Smooth muscle cell (in vitro differentiated cells): ENCODE measurements at regions not wholly inside any gene's neighbourhood (a gene's known extent, or its start where the extent isn't known, plus 50 kb on each side); places are given as distances from the start of the nearest gene placed in this dataset.

ENCODE experiments used
- DNase-seq: peaks from one replicate; lab custom pipeline; 2025; ENCODE audit not compliant: unreplicated experiment; lab: John Stamatoyannopoulos, UW
- H2AFZ ChIP-seq: fragments of 200-600 bp; sonication (generic); 2 replicates; pipeline ENCODE4 v1.6.0; 2016; ENCODE audit warnings: antibody characterized with exemption, low read depth, mild to moderate bottlenecking
- H3F3A ChIP-seq: fragments of 200-600 bp; sonication (generic); 2 replicates; pipeline ENCODE4 v1.6.0; 2017; ENCODE audit warnings: antibody characterized with exemption, low read depth
- H3K27ac ChIP-seq: fragments of 200-600 bp; sonication (generic); 2 replicates; pipeline ENCODE4 v1.5.1; 2016; ENCODE audit warnings: low read depth, mild to moderate bottlenecking
- H3K27me3 ChIP-seq: fragments of 200-600 bp; sonication (generic); 2 replicates; pipeline ENCODE4 v1.6.1; 2016; ENCODE audit warnings: low read depth, mild to moderate bottlenecking
- H3K36me3 ChIP-seq: fragments of 200-600 bp; sonication (generic); 2 replicates; pipeline ENCODE4 v1.5.1; 2016; ENCODE audit warnings: low read depth
- H3K4me1 ChIP-seq: fragments of 200-600 bp; sonication (generic); 2 replicates; pipeline ENCODE4 v1.5.1; 2016; ENCODE audit warnings: low read depth
- H3K4me2 ChIP-seq: fragments of 200-600 bp; sonication (generic); 2 replicates; pipeline ENCODE4 v1.6.0; 2016; ENCODE audit warnings: mild to moderate bottlenecking
- H3K4me3 ChIP-seq: fragments of 200-600 bp; sonication (generic); 2 replicates; pipeline ENCODE4 v1.5.1; 2016; ENCODE audit warnings: mild to moderate bottlenecking
- H3K79me2 ChIP-seq: fragments of 200-600 bp; sonication (generic); 2 replicates; pipeline ENCODE4 v1.6.0; 2016; ENCODE audit warnings: low read depth, mild to moderate bottlenecking
- H3K9ac ChIP-seq: fragments of 200-600 bp; sonication (generic); 2 replicates; pipeline ENCODE4 v1.6.0; 2016; ENCODE audit warnings: low read depth
- H3K9me3 ChIP-seq: fragments of 200-600 bp; sonication (generic); replicated peaks from 2 replicates; pipeline ENCODE4 v1.5.1; 2016; ENCODE audit warnings: low read depth
- H4K20me1 ChIP-seq: fragments of 200-600 bp; sonication (generic); 2 replicates; pipeline ENCODE4 v1.6.0; 2016; ENCODE audit warnings: low read depth
- WGBS: methylation state at CpG from one replicate; pipeline ENCODE4 v1.1.7; 2016; ENCODE audit warnings: low lambda C conversion rate; 5-methylcytosine and 5-hydroxymethylcytosine counted together
- TF ChIP-seq, protein P1 (sequence below): fragments of 200-600 bp; sonication (generic); IDR thresholded peaks from 2 replicates; pipeline ENCODE4 v1.5.1; 2017; ENCODE audit warnings: borderline replicate concordance, mild to moderate bottlenecking, antibody characterized with exemption; ENCODE audit not compliant: insufficient read depth, poor library complexity, severe bottlenecking

DNA sequence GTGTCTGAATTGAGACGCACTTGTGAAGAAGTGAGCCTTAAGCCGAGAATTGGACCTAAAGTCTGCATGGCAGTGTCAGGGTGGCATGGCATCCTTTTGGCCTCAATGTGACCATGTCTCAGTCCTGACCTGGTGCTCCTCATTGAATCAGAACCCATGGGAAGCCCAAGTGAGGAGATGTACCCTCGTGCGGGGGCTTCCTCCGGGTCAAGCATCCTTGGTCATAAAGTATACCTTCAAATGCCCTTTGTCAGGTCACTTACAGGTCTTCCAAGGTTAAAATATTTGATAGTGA, 202.2 kb downstream of the GADD45G start:
- Histone ChIP-seq H2AFZ (no peak overlapping the region), H3K9ac (peak overlapping the region; percentile 53), H3K27me3 (no peaks in the 10 kb centered on the region), H3K4me2 (peak overlapping the region; percentile 20), H3K79me2 (no peaks in the 10 kb centered on the region), H3F3A (peaks cover 15% of the 10 kb centered on the region), H3K36me3 (no peaks in the 10 kb centered on the region), H3K27ac (peak overlapping the region; percentile 90), H3K4me1 (no peaks in the 10 kb centered on the region), H4K20me1 (no peaks in the 10 kb centered on the region), H3K4me3 (no peak overlapping the region), H3K9me3 (no peaks in the 10 kb centered on the region)
- TF ChIP-seq, protein P1, sequence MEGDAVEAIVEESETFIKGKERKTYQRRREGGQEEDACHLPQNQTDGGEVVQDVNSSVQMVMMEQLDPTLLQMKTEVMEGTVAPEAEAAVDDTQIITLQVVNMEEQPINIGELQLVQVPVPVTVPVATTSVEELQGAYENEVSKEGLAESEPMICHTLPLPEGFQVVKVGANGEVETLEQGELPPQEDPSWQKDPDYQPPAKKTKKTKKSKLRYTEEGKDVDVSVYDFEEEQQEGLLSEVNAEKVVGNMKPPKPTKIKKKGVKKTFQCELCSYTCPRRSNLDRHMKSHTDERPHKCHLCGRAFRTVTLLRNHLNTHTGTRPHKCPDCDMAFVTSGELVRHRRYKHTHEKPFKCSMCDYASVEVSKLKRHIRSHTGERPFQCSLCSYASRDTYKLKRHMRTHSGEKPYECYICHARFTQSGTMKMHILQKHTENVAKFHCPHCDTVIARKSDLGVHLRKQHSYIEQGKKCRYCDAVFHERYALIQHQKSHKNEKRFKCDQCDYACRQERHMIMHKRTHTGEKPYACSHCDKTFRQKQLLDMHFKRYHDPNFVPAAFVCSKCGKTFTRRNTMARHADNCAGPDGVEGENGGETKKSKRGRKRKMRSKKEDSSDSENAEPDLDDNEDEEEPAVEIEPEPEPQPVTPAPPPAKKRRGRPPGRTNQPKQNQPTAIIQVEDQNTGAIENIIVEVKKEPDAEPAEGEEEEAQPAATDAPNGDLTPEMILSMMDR = no peak
- 84% methylated on average over 5 of the region's 5 CpGs for WGBS
- no peak for DNase-seq

DNA sequence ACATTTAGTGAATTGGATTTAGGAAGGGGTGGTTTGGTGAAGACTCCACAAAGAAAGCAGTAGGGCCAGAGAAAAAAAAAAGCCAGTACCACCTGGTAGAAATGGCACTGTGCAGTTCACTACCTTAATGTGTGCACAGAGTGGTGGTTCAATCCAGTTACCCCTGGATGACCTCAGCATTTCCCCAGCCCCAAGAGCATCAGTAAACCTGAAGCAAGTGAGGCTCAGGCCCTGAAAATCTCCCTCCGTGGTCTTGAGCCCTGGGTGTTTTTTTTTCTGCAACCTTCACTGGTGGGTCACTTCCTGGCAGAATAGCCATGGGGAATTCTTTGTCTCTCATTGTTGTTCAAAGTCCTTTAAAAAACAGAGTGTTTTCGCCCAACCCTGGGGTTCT, 202.9 kb downstream of the GADD45G start:
- no peaks in the 10 kb centered on the region for H3K36me3 ChIP-seq
- 66% methylated on average over 2 of the region's 2 CpGs for WGBS

DNA sequence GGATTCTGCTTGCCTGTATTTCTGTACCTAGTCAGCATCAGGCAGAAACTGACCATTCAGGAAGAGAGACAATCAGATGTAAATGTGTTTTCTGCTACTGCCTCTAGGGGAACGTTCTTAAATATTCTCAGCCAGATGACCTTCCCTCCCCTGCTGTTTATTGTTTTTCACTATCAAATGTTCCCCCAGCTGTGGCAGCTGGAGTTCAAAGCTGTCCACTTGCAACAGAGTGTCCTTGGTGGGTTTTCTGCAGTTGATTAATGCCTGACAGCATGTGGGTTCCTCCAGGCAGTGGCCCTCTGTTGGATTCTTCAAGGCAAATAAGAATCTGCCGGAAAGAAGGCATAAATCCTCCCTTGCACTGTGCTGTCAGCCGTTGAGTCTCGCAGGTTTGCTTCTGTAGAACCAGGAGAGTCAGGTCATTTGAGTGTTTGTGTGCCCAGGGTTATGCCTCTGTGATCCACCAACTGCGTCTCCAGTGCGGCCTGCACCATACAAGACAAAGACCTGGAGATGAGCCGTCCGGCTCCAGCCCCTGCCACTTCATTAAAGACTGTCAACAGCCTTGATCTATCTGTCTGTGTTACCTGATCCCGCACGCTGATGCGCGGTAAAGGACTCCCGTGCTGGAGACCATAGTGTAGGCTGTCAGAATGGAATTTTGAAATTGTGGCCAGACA, 203.4 kb downstream of the GADD45G start:
- no peak overlapping the region for H3K4me3 ChIP-seq
- WGBS = 44% methylated on average over 13 of the region's 13 CpGs
- H3K9ac ChIP-seq = peak overlapping the region; percentile 45
- H3K4me2 ChIP-seq = peak overlapping the region; percentile 20
- no peaks in the 10 kb centered on the region for H4K20me1 ChIP-seq
- no peaks in the 10 kb centered on the region for H3K27me3 ChIP-seq
- no peaks in the 10 kb centered on the region for H3K36me3 ChIP-seq
- H3K9me3 ChIP-seq = no peaks in the 10 kb centered on the region
- no peaks in the 10 kb centered on the region for H3K79me2 ChIP-seq
- no peak overlapping the region for H2AFZ ChIP-seq
- peak overlapping the region; percentile 90 for H3K27ac ChIP-seq
- peaks cover 15% of the 10 kb centered on the region for H3F3A ChIP-seq
- no peak for DNase-seq
- H3K4me1 ChIP-seq = no peaks in the 10 kb centered on the region
- TF ChIP-seq, protein P1 = peak; percentile 23

More for the DNA sequence above, 202.9 kb downstream of the GADD45G start:
- no peaks in the 10 kb centered on the region for H3K4me1 ChIP-seq
- no peaks in the 10 kb centered on the region for H3K27me3 ChIP-seq
- no peaks in the 10 kb centered on the region for H3K79me2 ChIP-seq
- H3K4me2 ChIP-seq = peak overlapping the region; percentile 20
- no peaks in the 10 kb centered on the region for H3K9me3 ChIP-seq
- no peak overlapping the region for H3K4me3 ChIP-seq
- DNase-seq = no peak
- no peak overlapping the region for H2AFZ ChIP-seq
- peak overlapping the region; percentile 53 for H3K9ac ChIP-seq
- TF ChIP-seq, protein P1 = no peak
- H4K20me1 ChIP-seq = no peaks in the 10 kb centered on the region
- peak overlapping the region; percentile 90 for H3K27ac ChIP-seq
- H3F3A ChIP-seq = peaks cover 15% of the 10 kb centered on the region

DNA sequence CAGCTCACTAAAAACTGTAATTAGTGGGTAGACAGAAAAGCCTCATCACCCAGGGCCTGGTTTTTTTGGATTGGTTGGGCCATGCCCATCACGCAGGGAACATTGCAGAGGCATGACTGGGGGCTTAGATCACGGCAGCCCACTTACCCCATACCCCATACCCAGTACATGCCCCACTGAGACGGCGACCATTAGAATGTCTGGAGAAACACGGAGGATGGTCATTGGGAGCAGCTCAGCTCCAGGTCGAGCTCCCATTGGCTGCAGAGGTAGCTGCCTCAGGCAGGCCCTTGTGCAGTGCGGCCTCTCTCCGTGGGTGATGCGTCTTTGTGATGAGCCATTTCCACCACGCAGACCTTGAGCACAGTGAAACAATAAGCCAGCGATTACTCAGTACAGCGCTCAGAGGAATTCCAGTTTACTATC, 204.0 kb downstream of the GADD45G start:
- WGBS = 48% methylated on average over 12 of the region's 12 CpGs
- no peaks in the 10 kb centered on the region for H3K4me1 ChIP-seq
- peaks cover 19% of the 10 kb centered on the region for H3F3A ChIP-seq
- H2AFZ ChIP-seq = no peak overlapping the region
- no peaks in the 10 kb centered on the region for H4K20me1 ChIP-seq
- no peaks in the 10 kb centered on the region for H3K27me3 ChIP-seq
- no peaks in the 10 kb centered on the region for H3K36me3 ChIP-seq
- no peak overlapping the region for H3K4me2 ChIP-seq
- H3K4me3 ChIP-seq = no peak overlapping the region
- H3K9me3 ChIP-seq = no peaks in the 10 kb centered on the region
- TF ChIP-seq, protein P1 = no peak
- peak overlapping the region; percentile 90 for H3K27ac ChIP-seq
- no peak overlapping the region for H3K9ac ChIP-seq
- no peaks in the 10 kb centered on the region for H3K79me2 ChIP-seq
- DNase-seq = no peak
